ENCODE measurements at regions not wholly inside any gene's neighbourhood (a gene's known extent, or its start where the extent isn't known, plus 50 kb on each side); places are given as distances from the start of the nearest gene placed in this dataset.

GRCh38 chr12:107322063-107322462 is 228.7 kb upstream of the CRY1 start:
- Histone ChIP-seq H3K36me3 (ENCODE audit: control insufficient read depth in 1 of 2, insufficient read depth in 2 of 2, low read length in 1 of 2) (no peaks in the 10 kb centered on the region), H3K9me3 (ENCODE audit: control insufficient read depth, low read length) (peaks cover 1% of the 10 kb centered on the region), H3K4me1 (ENCODE audit: control insufficient read depth in 1 of 2, insufficient read depth in 2 of 2, low read length in 2 of 2) (no peaks in the 10 kb centered on the region), H3K4me3 (ENCODE audit: low read length in 2 of 2) (no peak overlapping the region), H3K27ac (ENCODE audit: low read depth in 1 of 2, low read length in 2 of 2) (no peak overlapping the region), H3K27me3 (ENCODE audit: control insufficient read depth in 1 of 2, insufficient read depth in 2 of 2, low read length in 1 of 2) (peaks cover 0 to 3% of the 10 kb centered on the region in 2 donors)
- DNase-seq (no peak), ATAC-seq (ENCODE audit: low FRiP score) (no peak)
- intact Hi-C loops (cut with DNase I): no loop called here
- 78 to 91% methylated on average over 3 of the region's 3 CpGs for WGBS, 2 donors

- Histone ChIP-seq H3K36me3 (ENCODE audit: control insufficient read depth in 1 of 2, insufficient read depth in 2 of 2, low read length in 1 of 2) (no peaks in the 10 kb centered on the region), H3K9me3 (ENCODE audit: control insufficient read depth, low read length) (peaks cover 1% of the 10 kb centered on the region), H3K27me3 (ENCODE audit: control insufficient read depth in 1 of 2, insufficient read depth in 2 of 2, low read length in 1 of 2) (peaks cover 0 to 3% of the 10 kb centered on the region in 2 donors), H3K4me3 (ENCODE audit: low read length in 2 of 2) (no peak overlapping the region), H3K27ac (ENCODE audit: low read depth in 1 of 2, low read length in 2 of 2) (no peak overlapping the region), H3K4me1 (ENCODE audit: control insufficient read depth in 1 of 2, insufficient read depth in 2 of 2, low read length in 2 of 2) (no peaks in the 10 kb centered on the region)
- ATAC-seq (ENCODE audit: low FRiP score): no peak
- intact Hi-C loops (cut with DNase I): no loop called here
- no peak for DNase-seq
- 60 to 65% methylated on average over 2 of the region's 2 CpGs for WGBS, 2 donors
Observed at GRCh38 chr12:107325075-107325608, 231.8 kb upstream of the CRY1 start.

DNA sequence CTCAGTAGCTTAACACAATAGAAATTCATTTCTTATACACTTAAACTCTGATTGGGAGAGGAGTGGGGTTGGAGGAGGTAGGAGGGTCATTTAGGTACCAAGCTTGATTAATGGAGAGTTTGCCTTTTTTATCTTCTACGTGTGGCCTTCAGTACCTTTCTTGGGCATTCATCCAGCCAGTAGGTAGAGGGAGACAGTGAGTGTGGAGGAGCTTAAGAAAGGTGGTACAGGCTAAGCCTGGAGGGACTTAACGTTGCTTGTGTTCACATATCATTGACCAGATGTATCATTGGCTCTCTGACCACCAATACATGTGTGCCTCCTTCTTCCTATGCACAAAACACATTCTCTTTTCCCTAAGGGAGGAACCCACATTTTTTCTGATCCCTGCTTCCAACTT is 232.9 kb upstream of the CRY1 start:
- no peak for ATAC-seq (ENCODE audit: low FRiP score)
- Histone ChIP-seq H3K27ac (ENCODE audit: low read depth in 1 of 2, low read length in 2 of 2) (no peak overlapping the region), H3K4me1 (ENCODE audit: control insufficient read depth in 1 of 2, insufficient read depth in 2 of 2, low read length in 2 of 2) (no peaks in the 10 kb centered on the region), H3K9me3 (ENCODE audit: control insufficient read depth, low read length) (peaks cover 1% of the 10 kb centered on the region), H3K27me3 (ENCODE audit: control insufficient read depth in 1 of 2, insufficient read depth in 2 of 2, low read length in 1 of 2) (peaks cover 0 to 1% of the 10 kb centered on the region in 2 donors), H3K36me3 (ENCODE audit: control insufficient read depth in 1 of 2, insufficient read depth in 2 of 2, low read length in 1 of 2) (no peaks in the 10 kb centered on the region), H3K4me3 (ENCODE audit: low read length in 2 of 2) (no peak overlapping the region)
- 41 to 62% methylated on average over 2 of the region's 2 CpGs for WGBS, 2 donors
- no peak for DNase-seq
- intact Hi-C loops (cut with DNase I): no loop called here

GRCh38 chr12:107327651-107328182 is 234.4 kb upstream of the CRY1 start:
- Histone ChIP-seq H3K36me3 (ENCODE audit: control insufficient read depth in 1 of 2, insufficient read depth in 2 of 2, low read length in 1 of 2) (no peaks in the 10 kb centered on the region), H3K27ac (ENCODE audit: low read depth in 1 of 2, low read length in 2 of 2) (no peak overlapping the region), H3K4me3 (ENCODE audit: low read length in 2 of 2) (no peak overlapping the region), H3K4me1 (ENCODE audit: control insufficient read depth in 1 of 2, insufficient read depth in 2 of 2, low read length in 2 of 2) (no peaks in the 10 kb centered on the region), H3K27me3 (ENCODE audit: control insufficient read depth in 1 of 2, insufficient read depth in 2 of 2, low read length in 1 of 2) (no peaks in the 10 kb centered on the region), H3K9me3 (ENCODE audit: control insufficient read depth, low read length) (peaks cover 1% of the 10 kb centered on the region)
- intact Hi-C loops (cut with DNase I): no loop called here
- ATAC-seq (ENCODE audit: low FRiP score) (no peak), DNase-seq (no peak)
- 66 to 84% methylated on average over 5 of the region's 5 CpGs for WGBS, 2 donors

DNA sequence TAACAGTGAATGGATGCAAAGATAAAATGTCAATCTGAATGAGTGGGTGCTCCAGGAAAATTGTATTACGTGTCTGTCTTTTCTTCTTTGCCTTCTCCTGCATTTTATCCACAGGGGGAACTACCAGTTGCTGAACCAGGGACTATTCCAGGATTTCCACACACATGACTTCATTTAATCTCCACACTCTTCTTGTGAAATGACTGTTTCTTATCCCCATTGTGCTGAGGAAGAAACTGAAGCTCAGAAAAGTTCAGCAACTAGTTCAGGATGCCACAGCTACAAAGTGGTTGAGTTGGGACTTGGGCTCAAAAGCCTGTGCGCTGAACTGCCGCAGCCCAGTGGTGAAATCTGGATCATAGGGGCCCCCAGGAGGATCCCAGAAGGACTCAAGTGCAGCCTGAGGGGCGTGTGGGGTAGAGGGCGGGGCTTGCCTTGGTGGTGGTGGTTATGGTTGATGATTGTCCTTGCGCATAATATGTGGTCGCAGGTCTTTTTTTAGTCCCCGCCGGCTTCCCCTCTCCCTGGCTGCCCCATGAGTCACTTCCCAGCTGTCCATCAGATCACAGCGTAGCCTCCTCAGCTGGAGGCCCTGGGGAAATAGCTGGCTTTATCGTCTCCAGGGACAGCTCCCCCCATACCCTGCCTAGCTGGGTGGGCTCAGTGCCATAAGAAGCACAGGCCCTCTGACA is 235.2 kb upstream of the CRY1 start:
- WGBS, 2 donors: 38 to 52% methylated on average over 11 of the region's 11 CpGs

DNA sequence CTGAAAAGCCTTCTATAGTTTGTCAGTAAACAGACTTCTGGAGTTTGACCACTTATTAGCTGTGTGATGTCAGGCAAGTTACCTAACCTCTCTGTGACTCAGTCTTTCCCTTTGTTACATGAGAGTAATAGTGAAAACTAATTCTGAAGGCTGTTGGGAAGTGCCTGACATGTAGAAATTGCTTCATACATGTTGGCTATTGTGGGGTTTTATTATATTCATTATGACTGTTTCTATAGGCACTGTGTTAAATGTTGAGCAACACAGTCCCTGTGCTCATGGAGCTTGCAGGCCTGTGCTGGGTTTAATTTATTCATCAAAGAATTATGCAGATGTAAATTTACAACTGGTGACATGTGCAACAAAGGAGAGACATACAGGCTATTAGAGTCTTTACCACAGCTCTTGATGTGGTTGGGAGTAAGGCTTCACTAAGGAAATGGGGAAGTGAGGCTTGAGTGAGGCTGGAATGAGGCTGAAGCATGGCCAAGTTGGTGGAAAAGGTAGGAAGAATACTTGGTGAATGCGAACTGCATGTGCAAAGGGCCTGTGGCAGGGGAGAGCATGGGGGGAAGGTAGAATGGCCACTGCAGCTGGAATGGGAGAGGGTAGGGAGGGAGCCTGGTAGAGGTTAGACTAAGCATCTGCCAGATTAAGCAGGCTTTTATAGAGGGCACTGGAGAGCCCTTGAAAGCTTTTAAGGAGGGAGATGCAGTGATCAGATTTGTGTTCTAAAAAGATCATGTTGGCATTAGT is 236.4 kb upstream of the CRY1 start:
- H3K27ac ChIP-seq (ENCODE audit: low read depth in 1 of 2, low read length in 2 of 2): no peak overlapping the region
- ATAC-seq (ENCODE audit: low FRiP score): no peak
- no peak overlapping the region for H3K4me3 ChIP-seq (ENCODE audit: low read length in 2 of 2)
- DNase-seq: no peak
- H3K36me3 ChIP-seq (ENCODE audit: control insufficient read depth in 1 of 2, insufficient read depth in 2 of 2, low read length in 1 of 2): no peaks in the 10 kb centered on the region
- H3K27me3 ChIP-seq (ENCODE audit: control insufficient read depth in 1 of 2, insufficient read depth in 2 of 2, low read length in 1 of 2): no peaks in the 10 kb centered on the region
- H3K4me1 ChIP-seq (ENCODE audit: control insufficient read depth in 1 of 2, insufficient read depth in 2 of 2, low read length in 2 of 2): no peaks in the 10 kb centered on the region
- intact Hi-C loops (cut with DNase I): no loop called here
- H3K9me3 ChIP-seq (ENCODE audit: control insufficient read depth, low read length): peaks cover 1% of the 10 kb centered on the region
- WGBS, 2 donors: 93 to 97% methylated on average over 1 of the region's 1 CpG

More for the DNA sequence above, 235.2 kb upstream of the CRY1 start:
- H3K4me1 ChIP-seq (ENCODE audit: control insufficient read depth in 1 of 2, insufficient read depth in 2 of 2, low read length in 2 of 2): no peaks in the 10 kb centered on the region
- intact Hi-C loops (cut with DNase I): no loop called here
- H3K4me3 ChIP-seq (ENCODE audit: low read length in 2 of 2): no peak overlapping the region
- H3K27me3 ChIP-seq (ENCODE audit: control insufficient read depth in 1 of 2, insufficient read depth in 2 of 2, low read length in 1 of 2): no peaks in the 10 kb centered on the region
- ATAC-seq (ENCODE audit: low FRiP score) (no peak), DNase-seq (no peak)
- H3K9me3 ChIP-seq (ENCODE audit: control insufficient read depth, low read length): peaks cover 1% of the 10 kb centered on the region
- H3K27ac ChIP-seq (ENCODE audit: low read depth in 1 of 2, low read length in 2 of 2): no peak overlapping the region
- H3K36me3 ChIP-seq (ENCODE audit: control insufficient read depth in 1 of 2, insufficient read depth in 2 of 2, low read length in 1 of 2): no peaks in the 10 kb centered on the region

DNA sequence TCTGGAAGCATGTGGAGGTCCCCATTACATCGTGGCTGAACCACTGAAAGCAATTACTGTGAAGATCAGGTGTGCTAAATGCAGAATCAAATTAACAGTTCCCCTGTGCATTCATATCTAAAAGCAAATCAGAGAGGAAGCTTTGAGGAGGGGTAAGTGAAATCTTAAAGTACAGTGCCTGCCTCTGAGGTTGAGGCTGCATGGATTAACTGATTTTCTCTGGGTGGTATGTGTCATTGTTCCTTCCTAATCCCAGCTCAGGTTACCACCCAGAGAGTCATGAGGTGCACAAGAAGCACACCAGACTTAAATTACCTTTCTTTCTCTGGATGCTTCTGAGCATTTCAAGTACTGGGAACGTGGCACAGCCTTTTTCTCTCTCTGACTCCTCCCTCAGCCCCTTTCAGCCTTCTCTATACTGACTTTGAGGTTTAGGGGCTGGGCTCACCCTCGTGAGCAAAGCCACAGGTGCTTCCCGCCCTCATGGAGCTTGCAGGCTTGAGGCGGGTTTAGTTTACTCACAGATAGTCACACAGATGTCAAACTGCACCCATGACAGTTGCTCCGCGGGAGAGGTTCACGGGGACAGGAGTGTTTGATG is 237.6 kb upstream of the CRY1 start:
- H3K36me3 ChIP-seq (ENCODE audit: control insufficient read depth in 1 of 2, insufficient read depth in 2 of 2, low read length in 1 of 2): no peaks in the 10 kb centered on the region
- H3K27ac ChIP-seq (ENCODE audit: low read depth in 1 of 2, low read length in 2 of 2): no peak overlapping the region
- no peaks in the 10 kb centered on the region for H3K27me3 ChIP-seq (ENCODE audit: control insufficient read depth in 1 of 2, insufficient read depth in 2 of 2, low read length in 1 of 2)
- DNase-seq: no peak
- no peaks in the 10 kb centered on the region for H3K4me1 ChIP-seq (ENCODE audit: control insufficient read depth in 1 of 2, insufficient read depth in 2 of 2, low read length in 2 of 2)
- intact Hi-C loops (cut with DNase I): no loop called here
- 60 to 67% methylated on average over 8 of the region's 8 CpGs for WGBS, 2 donors
- no peak for ATAC-seq (ENCODE audit: low FRiP score)
- no peaks in the 10 kb centered on the region for H3K9me3 ChIP-seq (ENCODE audit: control insufficient read depth, low read length)
- no peak overlapping the region for H3K4me3 ChIP-seq (ENCODE audit: low read length in 2 of 2)

DNA sequence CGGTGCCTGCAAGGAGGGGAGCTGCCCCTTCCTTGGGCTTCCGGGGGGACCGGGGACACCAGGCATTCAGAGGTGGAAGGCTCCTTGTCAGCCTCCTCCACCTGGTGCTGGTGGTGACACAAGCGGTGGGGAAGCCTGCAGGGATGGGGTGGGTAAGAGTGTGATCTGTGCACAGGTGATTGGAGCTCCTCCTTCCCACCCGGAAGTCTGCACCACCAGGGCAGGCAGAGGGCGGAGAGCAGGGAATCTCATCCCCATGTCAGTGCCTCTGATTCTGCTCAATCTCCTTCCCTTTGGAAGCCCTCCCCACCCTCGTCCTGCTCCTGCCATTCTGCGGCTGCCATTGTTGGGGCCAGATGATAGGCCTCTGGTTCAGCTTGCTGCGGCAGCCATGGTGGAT is 238.1 kb upstream of the CRY1 start:
- ATAC-seq (ENCODE audit: low FRiP score) (no peak), DNase-seq (no peak)
- H3K4me1 ChIP-seq (ENCODE audit: control insufficient read depth in 1 of 2, insufficient read depth in 2 of 2, low read length in 2 of 2): no peaks in the 10 kb centered on the region
- intact Hi-C loops (cut with DNase I): no loop called here
- H3K36me3 ChIP-seq (ENCODE audit: control insufficient read depth in 1 of 2, insufficient read depth in 2 of 2, low read length in 1 of 2): no peaks in the 10 kb centered on the region
- 82 to 83% methylated on average over 8 to 9 of the region's 9 CpGs for WGBS, 2 donors
- H3K27me3 ChIP-seq (ENCODE audit: control insufficient read depth in 1 of 2, insufficient read depth in 2 of 2, low read length in 1 of 2): peaks cover 0 to 1% of the 10 kb centered on the region in 2 donors
- H3K4me3 ChIP-seq (ENCODE audit: low read length in 2 of 2): no peak overlapping the region
- H3K27ac ChIP-seq (ENCODE audit: low read depth in 1 of 2, low read length in 2 of 2): no peak overlapping the region
- no peaks in the 10 kb centered on the region for H3K9me3 ChIP-seq (ENCODE audit: control insufficient read depth, low read length)
